SK-N-SH treated with all-trans-retinoic acid at 6 μM for 48 hours (cell line): ENCODE measurements at regions not wholly inside any gene's neighbourhood (a gene's known extent, or its start where the extent isn't known, plus 50 kb on each side); places are given as distances from the start of the nearest gene placed in this dataset.

Source experiments
- ARNTL ChIP-seq: fragments of 450-650 bp; formaldehyde crosslinking; IDR thresholded peaks from 2 replicates; pipeline ENCODE4 v1.5.0; 2020; ENCODE audit warnings: low read depth, mild to moderate bottlenecking, moderate library complexity, borderline replicate concordance
- CREB5 ChIP-seq: fragments of 250-450 bp; sonication (Bioruptor Pico); IDR thresholded peaks from 2 replicates; pipeline ENCODE4 v1.5.1; 2020; ENCODE audit warnings: low read depth, mild to moderate bottlenecking, moderate library complexity
- CSRNP3 ChIP-seq: fragments of 250-450 bp; sonication (Bioruptor Pico); IDR thresholded peaks from 2 replicates; pipeline ENCODE4 v1.5.1; 2021; ENCODE audit warnings: mild to moderate bottlenecking, moderate library complexity
- GLIS3 ChIP-seq: fragments of 250-450 bp; sonication (Bioruptor Pico); IDR thresholded peaks from 2 replicates; pipeline ENCODE4 v1.5.0; 2020; ENCODE audit warnings: mild to moderate bottlenecking, moderate library complexity
- PATZ1 ChIP-seq: fragments of 250-450 bp; sonication (Bioruptor Pico); IDR thresholded peaks from 2 replicates; pipeline ENCODE4 v1.8.0; 2020; ENCODE audit warnings: mild to moderate bottlenecking, moderate library complexity, borderline replicate concordance
- POU6F1 ChIP-seq: fragments of 250-450 bp; sonication (Bioruptor Pico); IDR thresholded peaks from 2 replicates; pipeline ENCODE4 v1.8.0; 2021; ENCODE audit warnings: low read depth, mild to moderate bottlenecking, moderate library complexity, borderline replicate concordance
- PPARA ChIP-seq: fragments of 250-450 bp; sonication (Bioruptor Pico); IDR thresholded peaks from 2 replicates; pipeline ENCODE4 v1.5.0; 2020; ENCODE audit warnings: mild to moderate bottlenecking, borderline replicate concordance
- TSHZ2 ChIP-seq: fragments of 250-450 bp; sonication (Bioruptor Pico); IDR thresholded peaks from 2 replicates; pipeline ENCODE4 v1.5.0; 2020; ENCODE audit warnings: mild to moderate bottlenecking, moderate library complexity
- ZC3H10 ChIP-seq: fragments of 250-450 bp; sonication (Bioruptor Pico); IDR thresholded peaks from 2 replicates; pipeline ENCODE4 v1.5.1; 2021; ENCODE audit warnings: mild to moderate bottlenecking, moderate library complexity
- ZFP3 ChIP-seq: fragments of 250-450 bp; sonication (Bioruptor Pico); IDR thresholded peaks from 2 replicates; pipeline ENCODE4 v1.5.0; 2020; ENCODE audit warnings: mild to moderate bottlenecking, moderate library complexity
- ZFP30 ChIP-seq: fragments of 450-650 bp; formaldehyde crosslinking; IDR thresholded peaks from 2 replicates; pipeline ENCODE4 v1.5.0; 2022; ENCODE audit warnings: mild to moderate bottlenecking, moderate library complexity
- ZNF70 ChIP-seq: fragments of 450-650 bp; formaldehyde crosslinking; IDR thresholded peaks from 2 replicates; pipeline ENCODE4 v1.5.0; 2020; ENCODE audit warnings: mild to moderate bottlenecking, moderate library complexity
- ZNF8 ChIP-seq: fragments of 450-650 bp; formaldehyde crosslinking; IDR thresholded peaks from 2 replicates; pipeline ENCODE4 v1.5.0; 2020; ENCODE audit warnings: mild to moderate bottlenecking, moderate library complexity

- no peak for TF ChIP-seq ZNF8
- TF ChIP-seq ZFP30 (CRISPR knock-in tag) = no peak
- no peak for TF ChIP-seq ZNF70
- no peak for TF ChIP-seq TSHZ2 (CRISPR knock-in tag)
- TF ChIP-seq PPARA (CRISPR knock-in tag) = no peak
- TF ChIP-seq GLIS3 (CRISPR knock-in tag) = no peak
- TF ChIP-seq ZC3H10 (CRISPR knock-in tag) = no peak
- TF ChIP-seq CREB5 (CRISPR knock-in tag) = no peak
- no peak for TF ChIP-seq ARNTL
- no peak for TF ChIP-seq ZFP3
- TF ChIP-seq PATZ1 (CRISPR knock-in tag) = no peak
- no peak for TF ChIP-seq POU6F1
- TF ChIP-seq CSRNP3 (CRISPR knock-in tag) = no peak
Measured at GRCh38 chr17:63364944-63365343, 81.2 kb downstream of the CYB561 start.
